ENCODE measurements at regions not wholly inside any gene's neighbourhood (a gene's known extent, or its start where the extent isn't known, plus 50 kb on each side); places are given as distances from the start of the nearest gene placed in this dataset.

GRCh38 chr15:67918205-67918861, 78.5 kb upstream of the RNU6-1 start:
- no peak overlapping the region for H3K4me3 ChIP-seq (ENCODE audit: control insufficient read depth, low read depth, low read length)
- TF ChIP-seq, protein P1, sequence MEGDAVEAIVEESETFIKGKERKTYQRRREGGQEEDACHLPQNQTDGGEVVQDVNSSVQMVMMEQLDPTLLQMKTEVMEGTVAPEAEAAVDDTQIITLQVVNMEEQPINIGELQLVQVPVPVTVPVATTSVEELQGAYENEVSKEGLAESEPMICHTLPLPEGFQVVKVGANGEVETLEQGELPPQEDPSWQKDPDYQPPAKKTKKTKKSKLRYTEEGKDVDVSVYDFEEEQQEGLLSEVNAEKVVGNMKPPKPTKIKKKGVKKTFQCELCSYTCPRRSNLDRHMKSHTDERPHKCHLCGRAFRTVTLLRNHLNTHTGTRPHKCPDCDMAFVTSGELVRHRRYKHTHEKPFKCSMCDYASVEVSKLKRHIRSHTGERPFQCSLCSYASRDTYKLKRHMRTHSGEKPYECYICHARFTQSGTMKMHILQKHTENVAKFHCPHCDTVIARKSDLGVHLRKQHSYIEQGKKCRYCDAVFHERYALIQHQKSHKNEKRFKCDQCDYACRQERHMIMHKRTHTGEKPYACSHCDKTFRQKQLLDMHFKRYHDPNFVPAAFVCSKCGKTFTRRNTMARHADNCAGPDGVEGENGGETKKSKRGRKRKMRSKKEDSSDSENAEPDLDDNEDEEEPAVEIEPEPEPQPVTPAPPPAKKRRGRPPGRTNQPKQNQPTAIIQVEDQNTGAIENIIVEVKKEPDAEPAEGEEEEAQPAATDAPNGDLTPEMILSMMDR (IDR thresholded peaks at IDR 0.05; ENCODE audit: control insufficient read depth, insufficient read depth, low read depth, low read length, missing control alignments) = no peak
- DNase-seq (ENCODE audit: low read depth) = no peak

DNA sequence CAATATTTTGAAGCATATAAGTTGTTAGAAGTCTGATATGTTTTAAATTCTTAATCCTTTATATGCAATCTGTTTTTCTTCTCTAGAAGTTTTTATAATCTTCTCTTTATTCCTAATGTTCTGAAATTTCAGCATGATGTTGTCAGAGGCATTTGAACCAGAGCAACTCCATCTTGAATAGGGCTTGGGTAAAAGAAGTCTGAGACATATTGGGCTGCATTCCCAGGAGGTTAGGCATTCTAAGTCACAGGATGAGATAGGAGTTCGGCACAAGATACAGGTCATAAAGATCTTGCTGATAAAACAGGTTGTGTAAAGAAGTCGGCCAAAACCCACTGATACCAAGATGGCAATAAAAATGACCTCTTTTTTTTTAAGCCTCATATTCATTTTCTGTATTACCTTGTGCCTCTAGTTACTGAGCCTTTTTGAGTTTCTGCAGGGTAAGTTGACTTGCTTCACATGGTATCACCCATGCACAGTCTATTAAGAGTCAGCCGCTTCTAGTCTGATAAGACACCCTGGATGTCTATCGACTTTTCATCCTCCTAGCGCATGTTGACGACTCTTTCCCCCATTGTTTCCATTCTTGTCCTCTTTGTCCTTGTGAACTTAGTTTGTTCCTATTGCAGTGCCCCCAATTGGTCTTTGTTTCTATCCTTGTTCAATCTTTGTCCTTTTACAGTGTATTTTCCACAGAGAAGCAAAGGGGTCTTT, 80.8 kb upstream of the RNU6-1 start:
- no peak overlapping the region for H3K4me3 ChIP-seq (ENCODE audit: control insufficient read depth, low read depth, low read length)
- TF ChIP-seq, protein P1 (IDR thresholded peaks at IDR 0.05; ENCODE audit: control insufficient read depth, insufficient read depth, low read depth, low read length, missing control alignments) = no peak
- no peak for DNase-seq (ENCODE audit: low read depth)

- TF ChIP-seq, protein P1 (IDR thresholded peaks at IDR 0.05; ENCODE audit: control insufficient read depth, insufficient read depth, low read depth, low read length, missing control alignments) = no peak
- no peak overlapping the region for H3K4me3 ChIP-seq (ENCODE audit: control insufficient read depth, low read depth, low read length)
- DNase-seq (ENCODE audit: low read depth) = no peak
These were observed 82.3 kb upstream of the RNU6-1 start for GRCh38 chr15:67922106-67922675.

- TF ChIP-seq, protein P1 (IDR thresholded peaks at IDR 0.05; ENCODE audit: control insufficient read depth, insufficient read depth, low read depth, low read length, missing control alignments) = no peak
- DNase-seq (ENCODE audit: low read depth) = no peak
- H3K4me3 ChIP-seq (ENCODE audit: control insufficient read depth, low read depth, low read length) = no peak overlapping the region
These were observed 83.4 kb upstream of the RNU6-1 start for GRCh38 chr15:67922971-67923945.

DNA sequence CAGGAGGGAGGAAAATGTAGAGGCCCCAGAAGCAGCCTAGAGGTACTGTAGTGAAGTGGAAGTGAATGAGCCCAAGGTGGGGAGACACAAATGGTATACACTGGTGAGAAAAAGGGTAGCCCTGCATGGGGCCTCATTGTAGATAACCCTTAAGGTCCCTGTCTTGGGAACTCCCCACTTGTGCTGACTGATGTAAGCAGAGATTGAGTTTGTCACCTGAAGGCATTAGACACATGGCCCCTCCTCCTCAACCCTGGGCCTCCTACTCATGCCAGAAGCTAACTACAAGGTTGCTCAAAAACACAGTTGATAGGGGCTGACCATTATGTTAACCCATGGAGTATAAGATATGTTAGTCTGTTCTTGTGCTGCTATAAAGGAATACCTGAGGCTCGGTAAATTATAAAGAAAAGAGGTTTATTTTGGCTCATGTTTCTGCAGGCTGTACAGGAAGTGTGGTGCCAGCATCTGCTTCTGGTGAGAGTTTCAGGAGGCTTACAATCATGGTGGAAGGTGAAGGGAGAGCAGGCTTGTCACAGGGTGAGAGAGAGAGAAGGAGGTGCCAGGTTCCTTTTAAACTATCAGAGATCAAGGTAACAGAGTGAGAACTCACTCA, 84.6 kb upstream of the RNU6-1 start:
- DNase-seq (ENCODE audit: low read depth) = no peak
- TF ChIP-seq, protein P1 (IDR thresholded peaks at IDR 0.05; ENCODE audit: control insufficient read depth, insufficient read depth, low read depth, low read length, missing control alignments) = no peak
- no peak overlapping the region for H3K4me3 ChIP-seq (ENCODE audit: control insufficient read depth, low read depth, low read length)

DNA sequence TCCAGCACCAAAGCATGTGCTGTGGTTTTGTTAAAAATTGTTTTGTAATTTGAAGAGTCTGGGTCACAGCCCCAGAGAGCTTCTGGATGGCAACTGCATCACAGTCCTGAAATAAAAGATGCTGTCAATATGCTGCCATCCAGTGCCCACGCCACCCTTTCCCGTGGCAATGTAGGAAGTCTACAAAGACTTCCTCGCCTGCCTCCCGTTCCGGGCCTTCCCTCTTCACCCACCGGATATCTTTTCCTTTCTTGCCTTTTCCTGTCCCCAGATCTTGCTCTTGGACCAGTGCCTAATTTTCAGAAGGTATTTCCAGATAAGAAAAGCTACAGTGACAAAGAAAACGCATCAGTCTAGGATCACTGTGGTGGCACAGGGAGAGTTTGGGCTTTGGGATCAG, 85.3 kb upstream of the RNU6-1 start:
- no peak for DNase-seq (ENCODE audit: low read depth)
- H3K4me3 ChIP-seq (ENCODE audit: control insufficient read depth, low read depth, low read length) = no peak overlapping the region
- TF ChIP-seq, protein P1 (IDR thresholded peaks at IDR 0.05; ENCODE audit: control insufficient read depth, insufficient read depth, low read depth, low read length, missing control alignments) = no peak

Measured in AG09309 (cell line).